GM15510 (cell line): ENCODE measurements at regions not wholly inside any gene's neighbourhood (a gene's known extent, or its start where the extent isn't known, plus 50 kb on each side); places are given as distances from the start of the nearest gene placed in this dataset.

ENCODE experiments used
- POLR2A ChIP-seq: IDR thresholded peaks from 3 replicates; pipeline ENCODE4 v1.6.1; 2011; ENCODE audit warnings: borderline replicate concordance; ENCODE audit not compliant: insufficient read length; ENCODE audit errors: extremely low read depth

- no peak for TF ChIP-seq POLR2A
Measured at GRCh38 chr11:116177521-116178210, 595.1 kb downstream of the BUD13 start.

DNA sequence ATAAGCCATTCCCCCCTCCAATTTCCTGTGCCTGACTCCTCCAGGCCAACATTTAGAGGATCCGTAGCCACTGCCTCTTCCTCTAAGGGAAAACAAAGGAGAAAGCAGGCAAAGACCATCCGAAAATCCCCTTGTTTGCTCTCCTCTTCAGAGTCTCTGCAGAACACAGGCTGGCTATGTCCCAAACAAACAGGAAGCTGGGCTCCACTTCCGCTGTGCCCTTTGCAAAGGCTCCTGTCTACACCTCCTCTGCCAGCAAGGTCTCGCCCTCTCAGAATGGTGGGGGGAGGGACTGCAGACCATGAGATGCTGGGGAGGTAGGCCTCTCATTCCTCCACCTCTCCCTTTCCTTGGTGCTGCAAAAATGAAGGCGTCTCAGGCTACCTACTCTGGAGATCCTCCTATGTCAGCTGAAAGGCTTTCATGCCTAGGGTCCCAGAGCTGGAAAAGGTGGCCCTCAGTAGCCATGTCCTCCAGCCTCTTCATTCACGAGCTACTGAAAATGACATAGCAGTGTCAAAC lies 596.2 kb downstream of the BUD13 start:
- no peak for TF ChIP-seq POLR2A

- TF ChIP-seq POLR2A: no peak
Measured at GRCh38 chr11:116175707-116176106, 597.1 kb downstream of the BUD13 start.

GRCh38 chr11:116173941-116174911 lies 598.6 kb downstream of the BUD13 start:
- TF ChIP-seq POLR2A: no peak

- TF ChIP-seq POLR2A: no peak
Measured at GRCh38 chr11:116173506-116173905, 599.3 kb downstream of the BUD13 start.

DNA sequence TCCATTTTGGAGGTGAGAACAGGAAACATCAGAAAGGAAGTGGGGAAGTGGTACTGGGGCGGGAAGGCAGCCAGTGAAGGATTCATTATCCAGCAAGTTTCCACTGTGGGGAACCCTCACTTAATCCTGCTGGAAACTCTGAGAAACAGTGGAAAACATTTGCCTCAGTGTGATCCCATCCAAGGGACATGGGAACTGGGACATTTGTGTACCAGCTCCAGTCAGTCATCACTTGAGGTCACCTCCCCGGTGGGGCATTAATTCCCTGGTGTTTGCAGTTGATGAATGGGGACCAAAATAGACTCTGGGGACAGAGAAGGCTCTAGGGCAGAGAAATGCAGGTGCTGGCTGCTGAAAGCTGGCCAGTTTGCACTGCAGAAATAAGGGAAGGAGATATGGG lies 599.9 kb downstream of the BUD13 start:
- no peak for TF ChIP-seq POLR2A

DNA sequence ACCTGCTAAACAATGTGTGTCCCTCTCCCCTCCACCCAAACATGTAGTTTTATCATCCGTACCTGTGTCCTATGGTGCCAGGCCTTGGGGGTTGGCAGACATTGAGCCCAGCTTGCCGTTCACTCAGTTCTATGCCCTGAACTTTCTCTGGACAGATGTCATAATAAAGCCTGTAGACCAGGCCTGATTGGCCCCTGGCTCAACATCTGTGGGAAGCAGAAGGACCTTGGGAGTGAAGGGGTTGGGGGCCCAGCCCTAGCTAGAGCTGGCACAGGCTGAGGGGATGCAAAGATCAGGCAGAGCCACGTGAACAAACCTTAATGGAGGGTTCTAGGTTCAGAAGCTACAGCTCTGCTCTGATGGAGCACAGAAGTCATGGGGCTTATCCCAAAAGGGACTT lies 600.6 kb downstream of the BUD13 start:
- no peak for TF ChIP-seq POLR2A

GRCh38 chr11:116171271-116172140 lies 601.3 kb downstream of the BUD13 start:
- TF ChIP-seq POLR2A: no peak

GRCh38 chr11:116170526-116171120 lies 602.2 kb downstream of the BUD13 start:
- TF ChIP-seq POLR2A: no peak

- no peak for TF ChIP-seq POLR2A
Measured at GRCh38 chr11:116169776-116170175, 603.0 kb downstream of the BUD13 start.

DNA sequence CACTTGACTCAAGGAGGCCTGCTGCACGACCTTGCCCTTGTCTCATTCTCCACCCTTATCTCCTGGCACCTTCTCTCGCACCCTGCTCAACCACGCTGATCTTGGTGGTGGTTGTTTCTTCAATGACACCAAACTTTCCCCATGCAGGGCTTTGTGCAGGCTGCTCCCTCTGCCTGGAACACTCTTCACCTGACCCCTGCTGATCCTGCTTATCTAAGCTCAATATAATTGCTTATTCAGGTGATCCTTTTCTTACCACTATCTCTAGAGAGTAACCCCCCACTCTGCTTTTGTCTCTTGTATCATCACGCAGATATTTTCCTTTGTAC lies 604.4 kb downstream of the BUD13 start:
- TF ChIP-seq POLR2A: no peak

GRCh38 chr11:116167706-116168458 lies 604.9 kb downstream of the BUD13 start:
- no peak for TF ChIP-seq POLR2A

GRCh38 chr11:116166573-116167465 lies 606.0 kb downstream of the BUD13 start:
- no peak for TF ChIP-seq POLR2A
